Fibroblast of pulmonary artery (primary cell): ENCODE measurements at regions not wholly inside any gene's neighbourhood (a gene's known extent, or its start where the extent isn't known, plus 50 kb on each side); places are given as distances from the start of the nearest gene placed in this dataset.

ENCODE experiments used
- DNase-seq: peaks from one replicate; pipeline ENCODE4 v3.0.0-alpha.2; 2010; ENCODE audit warnings: low read depth
- H3K4me3 ChIP-seq: replicated peaks from 2 replicates; pipeline ENCODE4 v1.5.1; 2011; ENCODE audit warnings: low read depth, mild to moderate bottlenecking, control low read depth, low read length, moderate library complexity
- TF ChIP-seq, protein P1 (sequence below): IDR thresholded peaks from 2 replicates; pipeline ENCODE4 v1.5.1; 2011; ENCODE audit warnings: mild to moderate bottlenecking, control low read depth, low read length, inconsistent platforms; ENCODE audit errors: missing control alignments

DNA sequence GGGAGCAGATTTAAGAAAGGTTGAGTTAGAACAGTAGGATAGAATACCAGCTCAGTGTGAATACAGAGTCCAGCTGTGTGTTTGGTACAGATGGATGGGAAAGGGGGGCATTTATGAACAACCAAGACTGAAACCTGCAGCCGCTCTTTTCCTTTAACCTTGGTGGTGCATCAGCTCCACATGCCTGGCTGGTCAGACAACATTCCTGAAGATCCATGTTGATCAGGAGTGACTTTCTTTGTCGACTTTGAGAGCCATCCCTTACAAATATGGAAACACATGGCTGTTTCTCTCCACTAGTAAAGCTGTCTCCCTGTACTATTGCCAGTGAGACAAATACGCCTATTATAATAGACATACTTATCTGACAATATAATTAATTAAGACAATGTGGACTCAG is 476.5 kb upstream of the IGFBP3 start:
- no peak overlapping the region for H3K4me3 ChIP-seq
- DNase-seq = no peak
- TF ChIP-seq, protein P1, sequence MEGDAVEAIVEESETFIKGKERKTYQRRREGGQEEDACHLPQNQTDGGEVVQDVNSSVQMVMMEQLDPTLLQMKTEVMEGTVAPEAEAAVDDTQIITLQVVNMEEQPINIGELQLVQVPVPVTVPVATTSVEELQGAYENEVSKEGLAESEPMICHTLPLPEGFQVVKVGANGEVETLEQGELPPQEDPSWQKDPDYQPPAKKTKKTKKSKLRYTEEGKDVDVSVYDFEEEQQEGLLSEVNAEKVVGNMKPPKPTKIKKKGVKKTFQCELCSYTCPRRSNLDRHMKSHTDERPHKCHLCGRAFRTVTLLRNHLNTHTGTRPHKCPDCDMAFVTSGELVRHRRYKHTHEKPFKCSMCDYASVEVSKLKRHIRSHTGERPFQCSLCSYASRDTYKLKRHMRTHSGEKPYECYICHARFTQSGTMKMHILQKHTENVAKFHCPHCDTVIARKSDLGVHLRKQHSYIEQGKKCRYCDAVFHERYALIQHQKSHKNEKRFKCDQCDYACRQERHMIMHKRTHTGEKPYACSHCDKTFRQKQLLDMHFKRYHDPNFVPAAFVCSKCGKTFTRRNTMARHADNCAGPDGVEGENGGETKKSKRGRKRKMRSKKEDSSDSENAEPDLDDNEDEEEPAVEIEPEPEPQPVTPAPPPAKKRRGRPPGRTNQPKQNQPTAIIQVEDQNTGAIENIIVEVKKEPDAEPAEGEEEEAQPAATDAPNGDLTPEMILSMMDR = no peak

DNA sequence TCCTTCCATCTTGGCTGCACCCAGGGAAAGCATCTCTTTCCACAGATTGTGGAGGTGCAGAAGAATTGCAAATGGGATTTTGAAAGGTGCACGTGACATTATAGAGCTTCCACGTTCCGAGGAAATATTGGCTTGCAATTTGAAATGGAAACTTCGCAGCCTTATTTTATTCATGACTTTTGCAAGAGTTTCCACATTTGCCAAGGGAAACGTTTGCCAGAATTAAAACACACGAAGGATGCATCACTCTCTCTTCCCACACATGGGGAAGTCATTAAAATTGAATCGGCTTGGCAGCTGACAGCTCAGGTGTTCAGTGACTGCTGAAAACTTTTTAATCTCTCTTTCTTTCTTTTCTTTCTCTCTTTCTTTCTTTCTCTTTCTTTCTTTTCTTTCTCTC is 475.4 kb upstream of the IGFBP3 start:
- TF ChIP-seq, protein P1 = no peak
- DNase-seq = no peak
- H3K4me3 ChIP-seq = no peak overlapping the region

DNA sequence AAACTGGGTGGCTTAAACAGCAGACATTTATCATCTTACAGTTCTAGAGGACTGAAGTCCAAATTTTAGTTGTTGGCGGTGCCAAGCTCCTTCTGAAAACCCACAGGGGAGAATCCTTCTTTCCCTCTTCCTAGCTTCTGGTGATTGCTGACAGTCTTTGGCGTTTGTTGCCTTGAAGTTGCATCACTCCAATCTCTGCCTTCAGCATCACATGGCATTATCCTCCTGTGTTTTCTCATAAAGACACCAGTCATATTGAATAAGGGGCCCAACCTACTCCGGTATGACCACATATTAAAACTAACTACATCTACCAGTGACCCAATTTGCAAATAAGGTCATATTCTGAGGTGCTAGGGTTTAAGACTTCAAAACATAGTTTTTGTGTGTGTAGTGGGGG is 472.1 kb upstream of the IGFBP3 start:
- TF ChIP-seq, protein P1 = no peak
- peak; percentile 36 for DNase-seq
- no peak overlapping the region for H3K4me3 ChIP-seq

DNA sequence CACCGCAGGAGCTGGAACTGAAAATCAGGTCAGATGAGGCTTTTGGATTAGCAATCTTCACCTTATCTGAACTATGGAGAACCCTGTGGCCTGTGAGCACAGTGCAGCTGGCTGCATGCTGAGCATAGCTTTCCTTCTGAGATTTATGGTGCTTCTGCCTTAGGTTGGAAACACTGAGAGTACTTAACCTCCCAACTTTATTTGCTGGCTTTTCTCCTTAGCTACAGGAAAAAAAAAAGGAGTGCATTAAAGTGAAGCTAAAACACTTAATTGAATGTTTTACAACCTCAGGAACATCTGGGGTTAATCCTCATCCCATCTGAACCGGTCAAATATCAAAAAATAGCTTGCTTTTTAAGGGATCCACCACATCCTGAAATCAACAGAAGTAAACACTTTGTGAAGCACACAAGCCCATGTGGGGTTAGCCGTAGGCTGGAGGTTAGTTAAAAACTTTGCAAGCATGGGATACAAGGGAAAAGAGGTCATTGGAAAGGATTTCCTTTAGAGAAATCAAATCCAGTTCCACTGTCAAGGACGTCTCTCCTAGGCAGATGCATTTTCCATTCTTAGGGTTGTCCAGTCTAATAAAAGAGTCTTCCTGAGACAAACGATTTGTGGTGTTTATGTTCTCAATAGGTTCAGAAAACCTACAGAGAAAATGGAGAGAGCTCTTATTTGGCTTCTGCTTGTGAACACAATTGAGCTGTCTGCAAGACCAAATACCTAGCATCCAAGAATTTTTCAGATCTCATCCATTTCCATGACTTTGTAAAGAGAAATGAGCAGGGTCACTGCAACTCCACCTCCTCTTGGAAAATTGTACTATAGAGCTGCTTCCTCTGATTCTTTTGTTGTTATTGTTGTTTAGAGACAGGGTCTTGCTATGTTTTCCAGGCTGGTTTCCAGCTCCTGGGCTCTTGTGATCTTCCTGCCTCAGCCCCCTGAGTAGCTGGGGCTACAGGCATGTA is 470.4 kb upstream of the IGFBP3 start:
- no peak for DNase-seq
- TF ChIP-seq, protein P1 = no peak
- no peak overlapping the region for H3K4me3 ChIP-seq

DNA sequence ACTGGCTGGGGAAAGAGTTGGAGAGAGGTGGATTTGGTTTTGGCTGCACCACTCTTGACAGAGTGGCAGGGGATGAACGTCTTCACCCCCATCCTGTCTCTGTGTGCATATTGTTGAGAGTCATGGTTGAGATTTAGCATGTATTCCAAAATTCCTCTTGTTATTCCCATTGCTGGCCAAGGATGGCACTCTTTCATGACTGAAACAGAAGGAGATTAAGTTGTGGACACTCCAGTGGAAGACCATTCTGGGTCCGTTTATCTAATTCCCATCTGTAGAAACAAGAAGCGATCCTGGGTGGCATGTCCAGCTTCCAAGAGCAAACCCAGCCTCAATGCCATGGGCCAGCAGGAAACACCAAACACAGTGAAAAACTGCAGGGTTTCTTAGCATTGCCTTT is 469.0 kb upstream of the IGFBP3 start:
- TF ChIP-seq, protein P1 = peak; percentile 3
- DNase-seq = no peak
- no peak overlapping the region for H3K4me3 ChIP-seq

DNA sequence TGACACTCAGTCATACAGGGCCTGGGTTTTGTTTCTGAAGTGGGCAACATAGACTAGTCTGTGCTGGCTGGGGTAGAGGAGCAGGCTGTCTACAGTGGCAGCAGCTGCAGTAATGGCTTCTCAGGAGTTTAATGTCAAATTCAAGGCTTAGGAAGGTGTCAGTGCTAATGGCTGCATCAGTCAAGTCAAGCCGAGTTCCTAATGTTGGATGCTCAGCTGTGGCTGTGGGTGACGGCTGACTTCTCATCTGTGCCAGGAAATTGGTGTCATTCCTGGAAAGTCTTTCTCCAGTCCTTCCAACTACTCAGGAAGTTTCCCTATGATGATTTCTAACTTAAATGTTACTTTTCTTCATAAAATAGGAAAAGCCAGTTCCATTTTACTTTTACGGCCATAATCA is 468.1 kb upstream of the IGFBP3 start:
- no peak for DNase-seq
- TF ChIP-seq, protein P1 = no peak
- H3K4me3 ChIP-seq = no peak overlapping the region

DNA sequence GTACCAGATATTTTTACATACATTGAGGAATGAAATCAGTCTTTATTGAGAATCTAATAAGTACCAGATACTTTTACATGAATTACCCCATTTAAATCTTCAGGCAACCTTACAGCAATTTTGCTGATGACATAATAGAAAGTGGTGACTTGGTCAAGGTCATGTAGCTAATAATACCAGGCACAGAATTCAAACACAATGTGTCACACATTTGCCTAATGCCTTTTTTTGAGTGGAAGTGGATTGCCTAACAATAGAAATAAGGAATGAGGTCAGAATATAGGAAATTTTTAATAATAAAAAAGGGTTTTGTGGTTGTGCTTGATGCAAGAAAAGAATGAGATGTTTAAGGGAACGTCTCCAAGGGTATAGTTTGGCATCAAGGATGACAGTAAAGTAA is 466.6 kb upstream of the IGFBP3 start:
- TF ChIP-seq, protein P1 = no peak
- peak; percentile 78 for DNase-seq
- no peak overlapping the region for H3K4me3 ChIP-seq
